Endodermal cell (in vitro differentiated cells): ENCODE measurements at regions not wholly inside any gene's neighbourhood (a gene's known extent, or its start where the extent isn't known, plus 50 kb on each side); places are given as distances from the start of the nearest gene placed in this dataset.

Experiments
- DNase-seq: peaks from one replicate; pipeline ENCODE4 v3.0.0-alpha.2; 2017
- H3K27ac ChIP-seq: 2 replicates; pipeline ENCODE4 v1.5.1; 2013; ENCODE audit warnings: mild to moderate bottlenecking, low read depth, low read length, moderate library complexity
- H3K27me3 ChIP-seq: 2 replicates; pipeline ENCODE4 v1.6.1; 2013; ENCODE audit warnings: mild to moderate bottlenecking, low read length, moderate library complexity; ENCODE audit not compliant: insufficient read depth, control insufficient read depth, poor library complexity, severe bottlenecking
- H3K36me3 ChIP-seq: 2 replicates; pipeline ENCODE4 v1.7.0; 2013; ENCODE audit warnings: mild to moderate bottlenecking, low read length, moderate library complexity; ENCODE audit not compliant: control insufficient read depth, insufficient read depth
- H3K4me1 ChIP-seq: one replicate; pipeline ENCODE4 v1.7.0; 2013; ENCODE audit warnings: low read length; ENCODE audit not compliant: control insufficient read depth, insufficient read depth
- H3K4me3 ChIP-seq: 2 replicates; pipeline ENCODE4 v1.5.1; 2013; ENCODE audit warnings: mild to moderate bottlenecking, low read length, moderate library complexity
- H3K9ac ChIP-seq: 2 replicates; pipeline ENCODE4 v1.6.1; 2013; ENCODE audit warnings: mild to moderate bottlenecking, low read length, moderate library complexity; ENCODE audit not compliant: poor library complexity, severe bottlenecking; ENCODE audit errors: extremely low read depth
- H3K9me3 ChIP-seq: 2 replicates; pipeline ENCODE4 v1.6.1; 2013; ENCODE audit warnings: mild to moderate bottlenecking, low read length, moderate library complexity; ENCODE audit not compliant: control insufficient read depth
- H3K27ac Mint-ChIP-seq: 2 replicates; pipeline ENCODE4 v1.8.0; 2020; ENCODE audit warnings: mixed read lengths
- H3K27me3 Mint-ChIP-seq: 2 replicates; pipeline ENCODE4 v1.8.0; 2021; ENCODE audit warnings: mild to moderate bottlenecking, mixed read lengths; ENCODE audit not compliant: insufficient read depth
- H3K36me3 Mint-ChIP-seq: 2 replicates; pipeline ENCODE4 v1.8.0; 2020; ENCODE audit warnings: low read depth, mixed read lengths
- H3K4me1 Mint-ChIP-seq: 2 replicates; pipeline ENCODE4 v1.8.0; 2020; ENCODE audit warnings: mixed read lengths
- H3K4me3 Mint-ChIP-seq: 2 replicates; pipeline ENCODE4 v1.8.0; 2020; ENCODE audit warnings: mild to moderate bottlenecking, moderate library complexity, mixed read lengths
- H3K9me3 Mint-ChIP-seq: 2 replicates; pipeline ENCODE4 v1.8.0; 2020; ENCODE audit warnings: mild to moderate bottlenecking, mixed read lengths
- WGBS, 2 experiments: methylation state at CpG; one replicate each; pipeline versions ENCODE4 v1.1.5 to v1.1.7; 2013; ENCODE audit warnings: missing lambda C conversion rate in 2 of 2, mixed read lengths in 1 of 2; ENCODE audit not compliant: insufficient coverage in 1 of 2, insufficient read length in 1 of 2; 5-methylcytosine and 5-hydroxymethylcytosine counted together
- TF ChIP-seq, protein P1 (sequence below): fragments of 200-600 bp; sonication (generic); conservative IDR thresholded peaks from 2 replicates; pipeline ENCODE4 v1.5.0; 2021; ENCODE audit warnings: antibody characterized with exemption, mild to moderate bottlenecking

DNA sequence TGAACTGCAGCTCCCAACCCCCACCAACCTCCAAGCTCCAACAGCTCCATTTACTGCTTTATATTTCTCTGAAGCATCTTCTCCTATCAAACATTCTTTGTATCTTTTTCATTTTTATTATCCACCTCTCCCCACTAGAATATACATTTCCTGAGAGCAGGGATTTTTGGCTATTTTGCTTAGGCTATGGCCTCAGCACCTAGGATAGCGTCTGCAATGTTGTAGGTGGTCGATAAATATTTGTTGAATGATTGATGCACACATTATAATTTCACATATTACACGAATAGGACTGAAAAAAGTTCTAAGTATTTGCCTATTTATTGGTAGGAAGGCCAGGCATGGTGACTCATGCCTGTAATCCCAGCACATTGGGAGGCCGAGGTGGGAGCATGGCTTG lies 658.7 kb upstream of the DIPK2B start:
- H3K36me3 Mint-ChIP-seq, result no peaks in the 10 kb centered on the region
- TF ChIP-seq, protein P1, sequence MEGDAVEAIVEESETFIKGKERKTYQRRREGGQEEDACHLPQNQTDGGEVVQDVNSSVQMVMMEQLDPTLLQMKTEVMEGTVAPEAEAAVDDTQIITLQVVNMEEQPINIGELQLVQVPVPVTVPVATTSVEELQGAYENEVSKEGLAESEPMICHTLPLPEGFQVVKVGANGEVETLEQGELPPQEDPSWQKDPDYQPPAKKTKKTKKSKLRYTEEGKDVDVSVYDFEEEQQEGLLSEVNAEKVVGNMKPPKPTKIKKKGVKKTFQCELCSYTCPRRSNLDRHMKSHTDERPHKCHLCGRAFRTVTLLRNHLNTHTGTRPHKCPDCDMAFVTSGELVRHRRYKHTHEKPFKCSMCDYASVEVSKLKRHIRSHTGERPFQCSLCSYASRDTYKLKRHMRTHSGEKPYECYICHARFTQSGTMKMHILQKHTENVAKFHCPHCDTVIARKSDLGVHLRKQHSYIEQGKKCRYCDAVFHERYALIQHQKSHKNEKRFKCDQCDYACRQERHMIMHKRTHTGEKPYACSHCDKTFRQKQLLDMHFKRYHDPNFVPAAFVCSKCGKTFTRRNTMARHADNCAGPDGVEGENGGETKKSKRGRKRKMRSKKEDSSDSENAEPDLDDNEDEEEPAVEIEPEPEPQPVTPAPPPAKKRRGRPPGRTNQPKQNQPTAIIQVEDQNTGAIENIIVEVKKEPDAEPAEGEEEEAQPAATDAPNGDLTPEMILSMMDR, result no peak
- H3K36me3 ChIP-seq, result no peaks in the 10 kb centered on the region
- no peaks in the 10 kb centered on the region for H3K4me1 ChIP-seq
- no peak overlapping the region for H3K4me3 Mint-ChIP-seq
- no peak overlapping the region for H3K27ac ChIP-seq
- H3K4me1 Mint-ChIP-seq, result peaks cover 1% of the 10 kb centered on the region
- no peak for DNase-seq
- H3K9me3 Mint-ChIP-seq, result peaks cover 62% of the 10 kb centered on the region
- no peaks in the 10 kb centered on the region for H3K9me3 ChIP-seq
- no peak overlapping the region for H3K27ac Mint-ChIP-seq
- no peak overlapping the region for H3K4me3 ChIP-seq
- WGBS, 2 experiments, result 97 to 100% methylated on average over 1 to 2 of the region's 4 CpGs
- no peaks in the 10 kb centered on the region for H3K27me3 Mint-ChIP-seq
- H3K27me3 ChIP-seq, result no peaks in the 10 kb centered on the region
- no peak overlapping the region for H3K9ac ChIP-seq

DNA sequence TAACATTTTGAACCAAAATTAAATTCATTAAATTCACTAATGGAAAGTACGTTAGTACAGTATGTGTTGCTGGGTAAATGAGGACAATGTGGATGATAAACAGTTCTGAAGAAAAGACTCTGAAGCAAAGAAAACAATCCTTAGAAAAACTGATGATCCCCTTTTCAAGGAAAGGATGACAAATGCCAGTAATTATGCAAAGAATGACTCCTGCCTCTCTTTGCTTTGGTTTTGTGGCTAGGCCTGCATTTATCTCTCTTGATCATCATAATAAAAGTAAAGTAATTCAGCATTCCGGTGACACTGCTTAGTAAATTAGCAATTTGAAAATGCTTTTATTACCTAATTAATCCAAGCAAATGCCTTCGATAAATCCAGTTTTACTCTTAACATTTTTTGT lies 652.2 kb upstream of the DIPK2B start:
- Mint-ChIP-seq H3K9me3 (peaks cover 48% of the 10 kb centered on the region), H3K4me3 (no peak overlapping the region), H3K36me3 (peaks cover 9% of the 10 kb centered on the region), H3K4me1 (peaks cover 9% of the 10 kb centered on the region), H3K27me3 (no peaks in the 10 kb centered on the region), H3K27ac (no peak overlapping the region)
- H3K9me3 ChIP-seq, result no peaks in the 10 kb centered on the region
- TF ChIP-seq, protein P1, result no peak
- H3K36me3 ChIP-seq, result peaks cover 8% of the 10 kb centered on the region
- no peak overlapping the region for H3K27ac ChIP-seq
- DNase-seq, result no peak
- H3K27me3 ChIP-seq, result no peaks in the 10 kb centered on the region
- H3K4me3 ChIP-seq, result no peak overlapping the region
- no peak overlapping the region for H3K9ac ChIP-seq
- no peaks in the 10 kb centered on the region for H3K4me1 ChIP-seq
- 30% methylated on average over 3 of the region's 3 CpGs; no CpG with 5 or more reads in 1 of the 2 experiments for WGBS, 2 experiments

DNA sequence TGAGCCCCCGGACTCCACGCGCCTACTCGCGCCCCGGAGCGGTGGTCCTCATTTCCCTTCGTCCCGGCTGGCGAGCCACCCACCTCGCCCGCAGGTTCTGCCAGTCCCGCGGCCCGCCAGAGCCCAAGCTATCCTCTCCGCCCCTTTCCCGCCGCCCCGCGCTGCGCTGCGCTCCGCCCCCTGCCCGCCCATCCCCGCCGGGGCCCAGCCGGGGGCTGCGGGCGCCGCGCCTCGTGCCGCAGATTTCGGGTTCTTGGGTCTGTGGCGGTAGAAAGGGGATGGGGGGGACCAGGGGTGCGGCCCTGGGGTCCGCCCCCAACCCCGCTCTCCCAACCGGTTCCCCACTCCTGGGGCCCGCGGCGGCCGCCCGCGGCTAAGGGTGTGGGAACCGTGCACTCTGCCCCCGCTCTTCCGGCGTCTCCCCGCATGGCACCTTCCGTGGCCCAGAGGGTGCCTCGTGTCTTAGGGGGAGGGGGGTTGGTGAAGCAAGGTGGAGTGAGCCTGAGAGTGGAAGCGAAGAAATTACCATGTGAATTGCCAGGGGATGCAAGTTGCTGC lies 650.8 kb upstream of the DIPK2B start:
- Mint-ChIP-seq H3K4me3 (peak overlapping the region; percentile 91), H3K4me1 (peaks cover 9% of the 10 kb centered on the region), H3K27ac (no peak overlapping the region), H3K27me3 (no peaks in the 10 kb centered on the region), H3K9me3 (peaks cover 37% of the 10 kb centered on the region), H3K36me3 (peaks cover 20% of the 10 kb centered on the region)
- Histone ChIP-seq H3K9ac (no peak overlapping the region), H3K27ac (no peak overlapping the region), H3K9me3 (no peaks in the 10 kb centered on the region), H3K36me3 (peaks cover 18% of the 10 kb centered on the region), H3K27me3 (no peaks in the 10 kb centered on the region), H3K4me1 (no peaks in the 10 kb centered on the region), H3K4me3 (peak overlapping the region; percentile 92)
- DNase-seq, result peak; percentile 82
- TF ChIP-seq, protein P1, result no peak
- 0% methylated on average over 33 of the region's 53 CpGs; no CpG with 5 or more reads in 1 of the 2 experiments for WGBS, 2 experiments
